Activated CD4-positive, alpha-beta T cell treated with anti-CD3 and anti-CD28 coated beads, Interleukin-2, Interleukin-4, amounts not matched to agents 100 ng/mL and 50 ng/mL, durations not matched to agents 16 hours and 8 hours (primary cell): ENCODE measurements at regions not wholly inside any gene's neighbourhood (a gene's known extent, or its start where the extent isn't known, plus 50 kb on each side); places are given as distances from the start of the nearest gene placed in this dataset.

Source experiments
- DNase-seq: peaks from one replicate; pipeline ENCODE4 v3.0.0-alpha.2; 2020; ENCODE audit warnings: low spot score

DNA sequence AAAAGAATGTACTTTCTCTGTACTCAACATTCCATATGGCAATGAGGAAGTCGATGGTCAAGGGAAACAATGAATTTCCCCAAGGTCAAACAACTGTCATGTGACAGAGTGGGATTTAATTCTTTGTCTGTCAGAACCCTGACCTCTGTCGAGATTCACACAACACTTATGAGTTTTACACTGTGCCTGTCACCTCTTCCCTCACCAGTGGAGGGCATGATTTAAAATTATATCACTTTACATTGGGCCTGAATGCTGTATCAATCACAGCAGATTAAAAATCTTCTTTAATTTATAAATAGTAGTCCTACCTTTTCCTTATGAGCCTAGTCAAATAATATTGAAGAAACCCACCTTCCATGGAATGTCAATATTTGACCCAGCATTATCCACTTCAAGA, 276.7 kb downstream of the CDH10 start:
- DNase-seq = no peak

DNA sequence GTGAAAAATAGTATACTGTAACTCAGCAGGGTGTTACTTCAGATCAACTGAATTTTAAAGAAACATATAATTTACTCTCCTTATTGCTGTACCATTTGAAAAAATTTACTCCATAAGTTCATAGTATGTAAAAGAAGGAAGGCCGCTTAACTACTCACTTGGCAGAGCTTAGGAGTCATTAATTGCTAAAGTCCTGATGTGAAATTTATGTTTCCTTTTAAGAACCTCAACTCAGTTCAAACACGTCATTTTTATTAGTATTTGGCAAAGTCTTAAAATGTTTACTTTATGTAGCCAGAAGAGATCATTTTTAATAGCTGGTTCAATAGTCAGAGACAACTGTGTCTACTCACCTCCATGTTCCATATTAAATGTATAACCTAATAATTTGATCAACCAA, 268.6 kb downstream of the CDH10 start:
- DNase-seq = no peak

DNA sequence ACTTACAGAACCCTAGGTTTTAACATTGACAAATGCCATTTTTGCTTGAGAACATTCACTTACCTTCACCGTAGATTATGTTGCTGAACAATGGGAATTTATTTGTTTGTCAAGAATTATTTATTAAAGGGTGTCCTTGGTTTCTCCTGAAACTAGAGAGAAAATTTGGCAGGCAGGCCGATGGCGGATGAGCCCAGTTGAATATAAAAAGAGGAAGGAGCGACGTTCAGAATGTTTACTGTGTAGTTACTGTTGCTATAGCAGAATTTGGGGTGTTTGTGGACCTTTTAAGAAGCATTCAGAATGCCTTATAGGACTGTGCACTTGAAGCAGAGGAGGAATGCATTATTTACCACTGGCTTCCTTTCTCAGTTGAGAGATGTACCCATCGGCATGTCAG, 268.2 kb downstream of the CDH10 start:
- no peak for DNase-seq

DNA sequence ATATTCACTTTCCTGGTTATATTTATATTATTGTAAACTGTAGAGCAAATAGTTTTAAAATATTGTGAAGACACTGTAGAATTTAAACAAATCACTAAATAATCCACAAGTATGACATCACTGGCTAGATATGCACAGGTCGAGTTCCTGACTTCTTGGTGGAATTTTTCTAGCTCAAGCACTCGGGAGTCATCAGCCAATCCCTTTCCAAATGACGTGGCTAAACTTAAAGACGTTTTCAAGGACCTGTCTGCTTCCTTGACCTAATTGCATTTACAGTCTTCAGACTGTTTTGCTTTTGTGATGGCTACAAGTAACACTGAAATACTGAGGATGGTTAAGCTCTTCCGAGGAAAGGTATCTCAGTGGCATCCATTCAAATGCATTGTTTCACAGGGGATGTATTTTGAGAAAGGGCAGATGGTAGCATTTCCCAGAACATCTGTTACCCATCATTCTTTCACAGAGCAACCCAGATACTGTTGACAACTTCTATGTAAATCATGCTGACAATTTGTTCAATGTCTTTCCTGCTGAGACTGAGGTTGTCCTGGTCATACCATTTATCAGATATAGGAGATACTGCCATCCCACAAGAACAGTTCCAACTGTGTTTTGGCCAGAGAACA, 262.8 kb downstream of the CDH10 start:
- DNase-seq = no peak

DNA sequence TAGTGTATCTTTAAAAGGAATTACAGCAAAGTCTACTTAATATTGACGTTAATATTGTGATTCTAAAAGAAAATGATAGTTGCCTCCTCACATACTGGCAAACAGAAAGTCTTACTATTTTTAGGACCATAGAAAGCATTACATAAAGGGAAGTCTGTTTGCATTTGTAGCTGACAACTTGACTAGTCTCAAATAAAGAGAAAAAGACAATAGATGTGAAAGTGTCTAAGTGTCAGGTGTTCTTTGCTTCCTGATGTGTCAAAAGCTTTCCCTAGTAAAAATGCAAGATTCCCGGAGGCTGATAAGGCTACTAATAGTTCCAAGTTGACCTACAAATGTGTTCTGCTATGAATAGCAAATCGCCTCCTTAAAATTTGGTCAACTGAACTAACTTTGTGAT, 259.7 kb downstream of the CDH10 start:
- DNase-seq = no peak

DNA sequence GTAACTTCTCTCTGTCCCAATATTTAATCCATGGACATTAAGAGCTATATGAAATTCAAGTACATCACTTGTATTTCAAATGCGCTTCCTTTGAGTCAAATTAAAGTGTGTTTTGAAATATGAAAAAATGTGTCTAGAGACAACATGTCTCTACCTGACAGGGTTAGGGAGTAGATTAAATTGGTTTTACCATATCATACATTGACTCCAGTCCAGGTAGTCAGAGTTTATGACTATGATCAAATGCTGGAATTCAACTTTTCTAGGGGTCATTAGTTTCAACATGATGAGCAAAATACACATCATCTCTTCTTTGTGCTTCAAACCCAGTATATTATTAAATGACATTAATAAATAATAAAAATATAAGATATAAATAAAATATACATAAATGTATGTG, 259.2 kb downstream of the CDH10 start:
- no peak for DNase-seq

DNA sequence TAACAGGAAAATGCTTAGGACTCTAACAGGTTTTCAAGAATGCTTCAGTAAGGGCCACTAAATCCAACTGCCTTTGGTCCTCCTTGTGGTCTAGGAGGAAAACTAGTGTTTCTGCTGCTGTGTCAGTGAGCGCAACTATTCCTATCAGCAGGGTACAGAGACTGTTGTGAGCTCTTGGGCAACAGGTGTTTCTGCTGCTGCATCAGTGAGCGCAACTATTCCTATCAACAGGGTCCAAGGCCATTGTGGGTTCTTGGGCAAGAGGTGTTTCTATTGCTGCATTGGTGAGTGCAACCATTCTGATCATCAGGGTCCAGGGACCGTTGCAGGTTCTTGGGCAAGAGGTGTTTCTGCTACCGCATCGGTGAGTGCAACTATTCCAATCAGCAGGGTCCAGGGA, 256.3 kb downstream of the CDH10 start:
- DNase-seq = no peak

DNA sequence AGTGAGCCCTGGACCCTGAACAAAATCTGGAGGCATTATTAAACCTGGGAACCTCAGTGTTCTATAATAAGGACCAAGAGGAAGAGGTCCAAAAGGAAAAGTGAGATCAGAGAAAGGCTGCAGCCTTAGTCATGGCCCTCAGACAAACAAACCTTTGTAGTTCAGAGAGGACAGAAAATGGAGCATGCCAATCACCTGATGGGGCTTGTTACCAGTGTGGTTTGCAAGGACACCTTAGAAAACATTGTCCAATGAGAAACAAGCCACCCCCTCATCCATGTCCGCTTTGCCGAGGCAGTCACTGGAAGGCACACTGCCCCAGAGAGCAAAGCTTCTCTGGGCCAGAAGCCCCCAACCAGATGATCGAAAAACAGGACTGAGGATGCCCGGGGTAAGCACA, 254.8 kb downstream of the CDH10 start:
- no peak for DNase-seq

DNA sequence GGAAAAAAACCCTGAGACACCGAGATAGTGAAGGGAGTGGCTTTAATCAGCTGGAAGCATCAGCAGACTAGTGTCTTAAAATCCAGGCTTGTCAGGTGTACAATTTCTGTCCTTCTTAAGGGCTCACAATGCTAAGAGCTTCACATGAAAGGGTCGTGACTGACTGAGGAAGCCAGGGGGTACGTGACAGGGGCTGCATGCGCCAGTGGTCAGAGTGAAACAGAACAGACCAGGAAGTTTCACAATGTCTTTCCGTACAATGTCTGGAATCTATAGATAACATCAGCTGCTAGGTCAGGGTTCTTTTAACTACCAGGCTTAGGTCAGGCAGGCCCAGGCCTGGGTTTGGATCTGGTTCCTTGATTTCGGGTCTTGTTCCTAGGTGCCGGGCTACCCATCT, 253.0 kb downstream of the CDH10 start:
- DNase-seq = no peak

DNA sequence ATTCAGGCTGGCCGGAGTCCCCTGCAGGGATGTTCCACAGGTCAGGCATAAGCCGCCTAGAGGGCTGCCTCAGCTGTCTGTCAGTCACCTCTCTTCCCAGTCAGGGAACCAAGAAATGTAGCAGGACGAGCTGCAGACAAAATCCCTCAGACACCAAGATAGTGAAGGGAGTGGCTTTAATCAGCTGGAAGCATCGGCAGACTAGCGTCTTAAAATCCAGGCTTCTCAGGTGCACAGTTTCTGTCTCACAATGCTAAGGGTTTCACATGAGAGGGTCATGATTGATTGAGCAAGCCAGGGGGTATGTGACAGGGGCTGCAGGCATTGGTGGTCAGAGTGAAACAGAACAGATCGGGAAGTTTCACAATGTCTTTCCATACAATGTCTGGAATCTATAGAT, 247.2 kb downstream of the CDH10 start:
- no peak for DNase-seq

DNA sequence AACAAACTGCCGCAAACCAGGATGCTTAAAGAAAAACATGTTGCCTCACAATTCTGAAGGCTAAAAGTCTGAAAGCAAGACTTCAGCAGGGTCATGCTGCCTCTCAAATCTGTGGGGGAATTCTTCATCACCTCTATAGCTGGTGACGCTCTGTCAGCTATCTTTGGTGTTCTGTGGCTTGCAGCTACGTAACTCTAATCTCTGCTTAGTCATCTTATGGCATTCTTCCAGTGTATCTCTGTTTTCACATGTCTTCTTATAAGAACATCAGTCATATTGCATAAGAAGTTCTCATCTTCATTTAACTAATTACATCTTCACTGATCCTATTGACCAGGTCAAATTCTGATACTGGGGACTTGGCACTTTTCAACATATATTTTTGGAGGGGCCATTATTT, 243.0 kb downstream of the CDH10 start:
- no peak for DNase-seq

DNA sequence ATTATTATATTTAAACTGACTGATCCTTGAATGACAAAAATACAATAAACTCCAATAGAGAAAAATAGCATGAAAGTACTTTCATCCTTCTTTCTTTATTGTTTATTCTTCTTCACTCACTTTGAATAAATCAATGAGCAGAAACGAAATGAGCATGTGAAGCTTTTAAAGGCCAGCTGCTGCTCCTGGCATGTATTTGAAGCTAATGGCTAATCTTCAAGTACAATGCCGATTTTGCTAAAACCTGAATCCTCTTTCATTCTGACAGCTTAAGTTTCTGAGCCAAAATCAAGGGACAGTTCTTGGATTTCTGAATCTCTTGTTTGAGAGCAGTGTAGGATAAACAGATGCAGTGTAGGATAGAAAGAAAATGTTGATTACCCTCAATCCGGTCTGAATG, 237.3 kb downstream of the CDH10 start:
- no peak for DNase-seq

DNA sequence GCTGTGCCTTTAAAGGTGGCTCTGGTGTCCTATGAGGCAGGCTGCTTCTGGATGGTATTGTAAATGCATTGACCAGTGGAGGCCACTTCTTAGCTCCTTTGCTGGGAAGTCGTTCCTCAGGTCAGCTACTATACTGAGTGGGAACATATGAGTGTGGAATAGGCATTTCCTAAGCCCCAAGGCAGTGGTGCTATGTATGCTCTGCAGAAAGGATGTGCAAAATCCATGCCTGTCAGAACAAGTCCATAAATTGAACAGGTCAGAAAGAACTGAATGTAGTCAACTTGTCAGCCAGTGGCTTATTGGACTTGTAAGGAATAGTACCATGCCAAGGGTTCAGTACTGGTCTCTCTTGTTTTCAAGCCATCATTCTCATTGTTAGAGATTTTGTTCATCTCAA, 216.4 kb downstream of the CDH10 start:
- DNase-seq = no peak

DNA sequence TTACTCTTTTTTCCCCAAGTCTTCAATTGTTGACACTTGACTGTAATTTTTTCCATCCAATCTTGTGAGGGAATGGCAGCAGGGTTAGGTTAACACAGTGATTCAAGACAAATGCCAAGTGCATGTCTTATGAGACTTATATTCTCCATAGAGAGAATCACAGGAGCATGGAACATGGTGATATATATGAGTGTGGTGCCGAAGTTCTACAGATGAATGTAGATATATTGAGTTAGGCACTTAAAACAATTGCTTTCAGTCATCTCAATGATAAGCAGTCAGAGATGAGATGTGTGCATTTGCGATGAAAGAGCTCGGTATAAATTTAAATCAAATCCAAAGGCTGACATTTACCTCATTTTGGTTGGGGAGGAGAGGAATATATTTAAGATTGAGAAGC, 211.2 kb downstream of the CDH10 start:
- no peak for DNase-seq
